ENCODE measurements at regions not wholly inside any gene's neighbourhood (a gene's known extent, or its start where the extent isn't known, plus 50 kb on each side); places are given as distances from the start of the nearest gene placed in this dataset.

GRCh38 chr3:130621824-130622223, 104.8 kb downstream of the COL6A6 start:
- TF ChIP-seq CTCF (conservative IDR thresholded peaks at IDR 0.05; ENCODE audit: low read depth) = no peak
- ChIA-PET CTCF (interaction anchor here (0.7 kb wide), 1 partner anchor 116 kb away, joined by 3 read pairs; no protein-coding TSS in a partner anchor), POLR2A (ENCODE audit: low non-redundant PET) (no interaction called here)

GRCh38 chr3:130626049-130626448, 109.1 kb downstream of the COL6A6 start:
- H3K27ac ChIP-seq = no peak overlapping the region
- ChIA-PET CTCF (interaction anchor here (0.6 kb wide), 1 partner anchor 16 kb away, joined by 5 read pairs; no protein-coding TSS in a partner anchor), POLR2A (ENCODE audit: low non-redundant PET) (no interaction called here)
- no peak for TF ChIP-seq CTCF (conservative IDR thresholded peaks at IDR 0.05; ENCODE audit: low read depth)
- no peak for DNase-seq (ENCODE audit: low spot score)

More at GRCh38 chr3:130621824-130622223, 104.8 kb downstream of the COL6A6 start:
- DNase-seq (ENCODE audit: low spot score) = no peak
- H3K27ac ChIP-seq = no peak overlapping the region

- TF ChIP-seq CTCF (conservative IDR thresholded peaks at IDR 0.05; ENCODE audit: low read depth) = no peak
These were observed 110.3 kb downstream of the COL6A6 start for GRCh38 chr3:130627143-130627855.

GRCh38 chr3:130627882-130628281, 110.9 kb downstream of the COL6A6 start:
- no peak overlapping the region for H3K27ac ChIP-seq
- POLR2A ChIA-PET (ENCODE audit: low non-redundant PET) = no interaction called here
- no peak for DNase-seq (ENCODE audit: low spot score)
- CTCF ChIA-PET = no interaction called here
- no peak for TF ChIP-seq CTCF (conservative IDR thresholded peaks at IDR 0.05; ENCODE audit: low read depth)

More at GRCh38 chr3:130627143-130627855, 110.3 kb downstream of the COL6A6 start:
- no peak overlapping the region for H3K27ac ChIP-seq
- ChIA-PET POLR2A (ENCODE audit: low non-redundant PET) (no interaction called here), CTCF (no interaction called here)
- DNase-seq (ENCODE audit: low spot score) = no peak

Data from RWPE1 (cell line).